Fibroblast of lung (primary cell): ENCODE measurements at regions not wholly inside any gene's neighbourhood (a gene's known extent, or its start where the extent isn't known, plus 50 kb on each side); places are given as distances from the start of the nearest gene placed in this dataset.

Experiments used
- CTCF ChIP-seq, 2 donors: IDR thresholded peaks in 1 of 2; conservative IDR thresholded peaks in 1 of 2; 1 replicate in 1 of 2; 2 replicates in 1 of 2; pipeline ENCODE4 v1.5.1; 2011 to 2012; ENCODE audit warnings: low read length in 2 of 2, control low read depth in 1 of 2, inconsistent platforms in 1 of 2, low read depth in 1 of 2, mild to moderate bottlenecking in 1 of 2
- EZH2 ChIP-seq: IDR thresholded peaks from 2 replicates; pipeline ENCODE4 v1.5.1; 2012; ENCODE audit warnings: low read length, control low read depth, mild to moderate bottlenecking; ENCODE audit errors: missing control alignments

- TF ChIP-seq CTCF (conservative IDR thresholded peaks at IDR 0.05 in 1 of 2, IDR thresholded peaks at IDR 0.05 in 1 of 2; ENCODE audit: low read depth in 1 of 2, low read length in 2 of 2), result no peak
- TF ChIP-seq EZH2, result no peak
Measured at GRCh38 chr18:22293417-22293816, 124.0 kb downstream of the GATA6 start.
